Kidney (tissue), 13 donors: ENCODE measurements at regions not wholly inside any gene's neighbourhood (a gene's known extent, or its start where the extent isn't known, plus 50 kb on each side); places are given as distances from the start of the nearest gene placed in this dataset.

Source experiments
- DNase-seq, 5 donors: peaks; one replicate each; pipeline ENCODE4 v3.0.0-alpha.2; 2013 to 2020
- FAIRE-seq: peaks from 2 replicates; lab custom pipeline; 2012; peaks lifted over from hg19 to GRCh38; lab: Jason Lieb, UNC
- H3K27ac ChIP-seq, 2 donors: one replicate each; pipeline ENCODE4 v1.7.0; 2013; ENCODE audit warnings: low read depth in 2 of 2, low read length in 2 of 2, inconsistent platforms in 1 of 2
- H3K27me3 ChIP-seq: one replicate; pipeline ENCODE4 v1.7.1; 2013; ENCODE audit warnings: low read length, inconsistent platforms; ENCODE audit not compliant: control insufficient read depth, insufficient read depth
- H3K36me3 ChIP-seq, 3 donors: one replicate each; pipeline versions ENCODE4 v1.7.0 to v1.7.1; 2013; ENCODE audit warnings: low read length in 3 of 3, control low read depth in 1 of 3, inconsistent platforms in 1 of 3; ENCODE audit not compliant: insufficient read depth in 3 of 3, control insufficient read depth in 2 of 3
- H3K4me1 ChIP-seq, 3 donors: one replicate each; pipeline versions ENCODE4 v1.7.0 to v1.7.1; 2013; ENCODE audit warnings: low read length in 3 of 3, inconsistent platforms in 1 of 3, low read depth in 1 of 3; ENCODE audit not compliant: control insufficient read depth in 2 of 3, insufficient read depth in 2 of 3
- H3K4me3 ChIP-seq, 3 donors: one replicate each; pipeline versions ENCODE4 v1.7.0 to v1.8.1; 2013; ENCODE audit warnings: low read length in 3 of 3, control low read depth in 1 of 3, inconsistent platforms in 1 of 3
- H3K9ac ChIP-seq, 3 donors: one replicate each; pipeline versions ENCODE4 v1.7.0 to v1.7.1; 2013; ENCODE audit warnings: low read length in 3 of 3, control low read depth in 1 of 3, inconsistent platforms in 1 of 3
- H3K9me3 ChIP-seq, 3 donors: one replicate each; pipeline versions ENCODE4 v1.7.0 to v1.7.1; 2013; ENCODE audit warnings: low read length in 3 of 3, control low read depth in 1 of 3, inconsistent platforms in 1 of 3; ENCODE audit not compliant: control insufficient read depth in 2 of 3, insufficient read depth in 1 of 3
- CTCF ChIP-seq: IDR thresholded peaks from 3 replicates; pipeline ENCODE4 v1.5.1; 2012; ENCODE audit warnings: mild to moderate bottlenecking, moderate library complexity, borderline replicate concordance; ENCODE audit not compliant: insufficient read depth; ENCODE audit errors: extremely low read depth
- intact Hi-C: fragments of 100-400 bp; cut with DNase I; formaldehyde crosslinking; loops from one replicate; pipeline ENCODE4 v1.11.1; 2022
- donor health status: control.
- donor health status: control.
- donor health status: control.
- donor health status: control.
- donor health status: control.
- donor health status: DM: yes; HTN: yes; CAD: no.
- donor health status: Normal renal cell carcinoma (clear cell type).

DNA sequence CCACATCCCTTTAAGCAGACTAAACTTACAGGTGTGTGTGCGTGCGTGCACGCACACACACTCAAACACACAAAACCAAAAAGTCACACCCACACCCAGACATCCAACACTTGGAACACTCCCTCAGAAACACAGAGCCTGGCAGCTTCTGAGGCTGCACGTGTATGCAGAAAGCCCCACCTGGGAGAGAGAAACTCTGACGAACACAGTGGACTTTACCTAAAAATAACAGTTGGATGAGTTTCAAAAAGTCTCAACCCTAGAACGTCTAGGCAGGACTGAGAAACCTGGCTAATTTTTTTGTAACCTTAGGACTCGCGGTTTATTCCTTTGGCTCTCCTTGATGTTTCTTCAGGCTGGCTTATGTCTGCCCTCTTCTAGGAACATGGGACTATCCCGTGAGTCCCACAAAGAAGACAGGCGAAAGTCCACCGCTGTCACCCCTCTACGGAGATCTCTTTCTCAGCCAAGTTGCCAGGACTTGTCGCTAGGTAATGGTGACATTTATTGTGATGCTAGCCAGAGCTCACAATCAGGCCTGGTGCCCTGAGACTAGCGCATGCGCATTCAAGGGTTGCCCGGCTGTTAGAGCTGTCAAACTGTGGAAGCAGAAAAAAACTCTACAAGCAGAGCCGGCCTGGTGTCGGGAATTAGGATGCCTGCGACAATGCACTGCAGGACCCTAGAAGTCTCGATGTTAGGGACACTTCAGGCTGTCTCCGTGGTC, 595.8 kb upstream of the TSPY4 start:
- Histone ChIP-seq H3K27me3 (no peaks in the 10 kb centered on the region), H3K4me1 (no peaks in the 10 kb centered on the region), H3K9me3 (no peaks in the 10 kb centered on the region), H3K27ac (no peak overlapping the region), H3K9ac (no peak overlapping the region), H3K36me3 (no peaks in the 10 kb centered on the region), H3K4me3 (no peak overlapping the region)
- no peak for DNase-seq
- no peak for FAIRE-seq
- TF ChIP-seq CTCF: no peak
- intact Hi-C loops: no loop called here

GRCh38 chrY:8764184-8764583, 573.1 kb upstream of the TSPY4 start:
- Histone ChIP-seq H3K27ac (no peak overlapping the region), H3K4me1 (no peaks in the 10 kb centered on the region), H3K9me3 (no peaks in the 10 kb centered on the region), H3K36me3 (no peaks in the 10 kb centered on the region), H3K9ac (no peak overlapping the region), H3K4me3 (no peak overlapping the region), H3K27me3 (no peaks in the 10 kb centered on the region)
- DNase-seq (no peak), FAIRE-seq (no peak)
- intact Hi-C loops: no loop called here
- TF ChIP-seq CTCF: no peak

DNA sequence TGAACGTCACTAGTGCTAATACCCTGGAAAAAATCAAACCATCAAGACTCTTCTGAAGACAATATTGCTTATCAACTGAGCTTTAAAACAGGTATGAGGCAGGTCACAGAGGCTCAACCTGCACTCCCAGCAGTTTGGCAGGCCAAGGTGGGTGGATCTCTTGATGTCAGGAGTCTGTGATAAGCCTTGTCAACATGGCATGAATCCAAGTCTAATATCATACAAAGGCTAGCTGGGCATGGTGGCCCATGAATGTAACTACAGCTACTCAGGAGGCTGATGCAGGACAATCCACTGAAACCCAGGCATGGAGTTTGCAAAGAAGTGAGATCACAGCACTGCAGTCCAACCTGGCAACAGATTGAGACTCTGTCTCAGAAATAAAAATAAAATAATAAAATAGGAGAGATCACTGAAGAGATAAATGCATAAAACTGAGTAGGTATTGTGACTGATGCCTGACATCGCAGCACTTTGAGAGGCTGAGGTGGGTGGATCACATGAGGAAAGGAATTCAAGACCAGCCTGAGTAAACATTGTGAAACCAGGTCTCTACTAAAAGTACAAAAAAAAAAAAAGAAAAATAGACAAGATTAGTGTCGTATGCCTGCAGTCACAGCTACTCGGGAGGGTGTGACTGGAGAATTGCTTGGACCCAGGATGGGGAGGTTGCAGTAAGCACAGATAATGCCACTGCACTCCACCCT, 555.9 kb upstream of the TSPY4 start:
- intact Hi-C loops: no loop called here
- Histone ChIP-seq H3K9me3 (no peaks in the 10 kb centered on the region), H3K9ac (no peak overlapping the region), H3K27me3 (no peaks in the 10 kb centered on the region), H3K4me3 (no peak overlapping the region), H3K36me3 (no peaks in the 10 kb centered on the region), H3K4me1 (no peaks in the 10 kb centered on the region), H3K27ac (no peak overlapping the region)
- no peak for DNase-seq
- no peak for FAIRE-seq
- no peak for TF ChIP-seq CTCF
